C1 segment of cervical spinal cord (tissue), 14 donors: ENCODE measurements at regions not wholly inside any gene's neighbourhood (a gene's known extent, or its start where the extent isn't known, plus 50 kb on each side); places are given as distances from the start of the nearest gene placed in this dataset.
"Not testable (repeated sequence)": the region's sequence is repeated elsewhere in the genome, so short reads cannot be mapped to it uniquely, and the experiment has no call there.

Experiments used
- DNase-seq, 14 donors: peaks; one replicate each; lab custom pipeline; 2025; lab: John Stamatoyannopoulos, UW

- DNase-seq = not testable (repeated sequence)
These were observed 53.1 kb upstream of the HUNK start for GRCh38 chr21:31819692-31820091.

GRCh38 chr21:31814356-31814755 is 58.5 kb upstream of the HUNK start:
- DNase-seq = not testable (repeated sequence)

DNA sequence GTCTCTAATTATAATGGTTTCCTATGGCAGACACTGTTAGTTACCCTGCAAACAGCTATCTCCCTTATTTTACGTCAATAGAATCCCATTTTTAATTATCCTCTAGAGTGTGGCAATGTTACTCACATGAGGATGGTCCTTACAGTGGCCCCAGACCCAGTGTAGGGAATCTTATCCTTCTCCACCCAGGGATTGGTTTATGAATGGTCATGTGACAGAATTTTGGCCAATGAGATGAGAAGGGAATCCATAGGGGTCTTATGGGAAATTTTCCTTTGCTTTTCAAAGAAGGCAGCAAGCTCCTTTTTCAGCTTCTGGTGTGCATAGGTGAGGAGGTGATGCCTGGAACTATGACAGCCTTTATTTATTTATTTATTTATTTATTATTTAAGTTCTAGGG is 59.0 kb upstream of the HUNK start:
- DNase-seq = no peak

DNA sequence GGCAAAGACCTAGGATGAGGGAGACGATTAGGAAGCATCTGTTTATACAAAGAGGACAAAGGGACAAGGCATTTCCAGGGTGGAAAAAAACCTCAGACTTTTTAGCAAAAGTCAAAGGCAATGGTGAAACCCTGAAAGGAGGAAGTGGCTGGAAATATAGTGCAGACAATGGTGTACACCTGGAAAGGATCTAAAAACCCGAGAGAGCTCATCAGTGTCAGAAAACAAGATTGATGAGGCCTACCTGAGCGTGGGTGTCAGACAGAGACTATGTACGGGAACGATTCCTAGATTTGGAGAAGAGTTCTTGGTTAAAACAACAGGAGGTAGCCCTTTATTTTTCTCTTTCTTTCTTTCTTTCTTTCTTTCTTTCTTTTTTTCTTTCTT is 68.8 kb upstream of the HUNK start:
- DNase-seq = no peak

DNA sequence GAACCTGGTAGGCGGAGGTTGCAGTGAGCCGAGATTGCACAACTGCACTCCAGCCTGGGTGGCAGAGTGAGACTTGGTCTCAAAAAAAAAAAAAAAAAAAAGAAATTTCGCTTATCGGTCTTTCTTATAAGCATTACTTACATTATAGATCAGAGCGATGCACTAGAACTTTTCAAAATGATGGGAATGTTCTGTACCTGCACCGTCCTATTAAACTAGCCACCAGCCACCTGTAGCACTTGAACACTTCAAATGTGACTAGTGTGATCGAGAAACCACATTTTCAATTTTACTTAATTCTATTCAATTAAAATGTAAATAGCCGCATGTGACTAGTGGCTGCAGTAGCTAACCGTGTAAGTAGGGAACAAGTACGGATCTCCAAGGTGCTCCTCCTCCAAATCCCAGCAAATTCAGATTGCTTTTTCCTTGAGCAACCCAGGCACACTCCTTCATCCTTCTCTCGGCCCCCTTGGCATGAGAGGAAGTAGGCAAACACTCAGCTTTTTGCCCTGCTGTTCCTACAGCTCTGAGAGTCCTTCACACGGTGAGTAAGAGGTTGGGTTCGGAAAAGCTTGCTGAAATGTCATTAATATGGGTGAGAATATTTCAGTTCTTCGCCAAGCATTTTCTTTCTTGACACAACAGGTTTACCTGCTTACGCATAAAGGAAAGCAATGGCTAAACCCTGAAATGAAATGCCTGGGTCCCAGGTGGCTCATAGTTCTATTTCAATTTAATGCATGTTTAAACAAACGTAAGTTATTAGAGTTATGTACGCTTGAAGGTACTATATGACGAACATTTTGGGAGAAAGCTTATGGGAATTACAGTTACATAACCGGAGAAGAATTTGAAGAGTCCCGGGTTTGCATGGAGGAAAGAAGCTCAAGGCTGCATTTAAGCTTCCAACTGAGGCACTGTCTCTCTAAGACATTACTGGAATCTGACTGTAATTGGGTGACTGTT is 69.5 kb upstream of the HUNK start:
- DNase-seq = no peak

GRCh38 chr21:31802331-31802730 is 70.4 kb upstream of the SCAF4 start:
- no peak for DNase-seq

- no peak for DNase-seq
These were observed 69.8 kb upstream of the SCAF4 start for GRCh38 chr21:31801551-31802219.

GRCh38 chr21:31798842-31799704 is 67.2 kb upstream of the SCAF4 start:
- no peak for DNase-seq

DNA sequence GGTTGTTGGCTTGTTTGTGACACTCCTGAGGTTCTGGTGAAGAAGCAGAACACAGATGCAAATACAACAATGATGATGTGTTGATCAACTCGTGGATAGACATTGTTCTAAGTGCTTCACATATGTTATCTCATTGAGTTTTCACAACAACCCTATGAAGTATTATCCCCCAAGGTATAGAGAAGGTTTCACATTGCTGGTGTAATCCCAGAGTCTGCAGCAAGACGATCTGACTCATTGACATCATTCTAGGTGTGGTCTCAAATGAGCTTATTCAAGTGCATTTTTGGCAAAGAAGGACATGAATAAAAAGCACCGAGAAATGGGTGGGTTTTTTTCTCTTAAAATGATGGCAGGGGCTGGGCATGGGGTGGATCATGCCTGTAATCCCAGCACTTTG is 64.1 kb upstream of the SCAF4 start:
- DNase-seq = no peak

DNA sequence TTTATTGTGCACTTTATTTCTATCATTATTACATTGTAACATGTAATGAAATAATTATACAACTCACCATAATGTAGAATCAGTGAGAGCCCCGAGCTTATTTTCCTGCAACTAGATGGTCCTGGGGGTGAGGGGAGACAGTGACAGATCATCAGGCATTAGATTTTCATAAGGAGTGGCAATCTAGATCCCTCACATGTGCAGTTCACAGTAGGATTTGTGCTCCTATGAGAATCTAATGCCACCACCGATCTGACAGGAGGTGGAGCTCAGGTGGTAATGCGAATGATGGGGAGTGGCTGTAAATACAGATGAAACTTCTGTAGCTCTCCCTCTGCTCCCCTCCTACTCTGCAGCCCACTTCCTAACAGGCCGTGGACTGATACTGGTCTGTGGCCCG is 58.5 kb upstream of the SCAF4 start:
- not testable (repeated sequence) for DNase-seq

- DNase-seq = no peak
These were observed 56.7 kb upstream of the SCAF4 start for GRCh38 chr21:31788581-31788980.

- not testable (repeated sequence) for DNase-seq
These were observed 55.8 kb upstream of the SCAF4 start for GRCh38 chr21:31787691-31788090.

GRCh38 chr21:31786164-31786920 is 54.4 kb upstream of the SCAF4 start:
- DNase-seq = no peak

DNA sequence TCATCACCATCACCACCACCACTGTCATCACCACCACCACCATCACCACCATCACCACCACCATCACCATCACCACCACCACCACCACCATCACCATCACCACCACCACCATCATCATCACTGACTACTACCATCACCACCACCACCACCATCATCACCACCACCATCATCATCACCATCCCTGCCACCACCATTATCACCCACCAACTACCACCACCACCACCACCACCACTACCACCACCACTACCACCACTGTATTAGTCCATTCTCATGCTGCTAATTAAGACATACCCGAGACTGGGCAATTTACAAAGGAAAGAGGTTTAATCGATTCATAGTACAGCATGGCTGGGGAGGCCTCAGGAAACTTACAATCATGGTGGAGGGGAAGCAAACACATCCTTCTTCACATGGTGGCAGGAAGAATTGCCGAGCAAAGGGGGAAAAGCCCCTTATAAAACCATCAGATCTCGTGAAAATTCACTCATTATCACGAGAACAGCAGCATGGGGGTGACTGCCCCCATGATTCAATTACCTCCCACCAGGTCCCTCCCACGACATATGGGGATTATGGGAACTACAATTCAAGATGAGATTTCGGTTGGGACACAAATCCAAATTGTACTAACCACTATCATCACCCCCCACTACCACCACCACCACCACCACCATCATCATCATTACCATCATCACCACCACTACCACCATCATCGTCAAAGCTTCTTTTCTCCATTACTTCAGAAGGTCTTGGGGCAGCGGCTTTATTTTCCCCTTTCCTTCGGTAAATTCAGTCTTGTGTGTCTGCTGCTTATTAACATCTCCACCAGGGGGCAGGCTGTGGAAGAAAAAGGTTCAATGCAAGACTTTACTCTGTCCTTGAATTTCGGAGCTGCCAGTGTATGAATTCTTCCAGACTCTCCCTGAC is 53.6 kb upstream of the SCAF4 start:
- DNase-seq = peak in 10 of 14 donors; percentile 3 to 46 (median 14)

DNA sequence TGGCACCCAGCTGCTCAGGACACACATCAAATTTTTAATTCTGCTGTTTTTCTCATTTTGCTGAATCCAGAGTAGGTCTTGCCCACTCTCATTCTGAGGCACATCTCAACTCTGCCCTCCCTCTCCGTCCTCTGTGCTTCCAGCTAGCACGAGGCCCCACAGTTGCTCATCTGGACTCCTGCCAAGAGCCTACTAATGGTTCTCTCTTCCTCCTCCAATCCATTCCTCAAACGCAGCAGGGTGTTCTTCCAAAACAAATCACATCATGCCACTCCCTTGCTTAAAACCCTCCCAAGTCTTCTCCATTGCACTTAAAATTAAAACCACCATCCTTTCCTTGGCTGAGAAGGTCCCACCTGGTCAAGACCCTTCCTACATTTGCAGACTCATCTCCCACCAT is 49.8 kb upstream of the SCAF4 start:
- peak in 3 of 14 donors; percentile 0 to 7 (median 6) for DNase-seq
